Neural progenitor cell (in vitro differentiated cells): ENCODE measurements at regions not wholly inside any gene's neighbourhood (a gene's known extent, or its start where the extent isn't known, plus 50 kb on each side); places are given as distances from the start of the nearest gene placed in this dataset.

Source experiments
- CTCF ChIP-seq: fragments of 200-600 bp; sonication (generic); IDR thresholded peaks from 2 replicates; pipeline ENCODE4 v1.5.1; 2017; ENCODE audit warnings: antibody characterized with exemption, mild to moderate bottlenecking
- EZH2 ChIP-seq: fragments of 200-600 bp; sonication (generic); IDR thresholded peaks from 2 replicates; pipeline ENCODE4 v1.6.1; 2017; ENCODE audit warnings: antibody characterized with exemption, mild to moderate bottlenecking, moderate library complexity
- EZH2phosphoT487 ChIP-seq: fragments of 200-600 bp; sonication (generic); IDR thresholded peaks from 2 replicates; pipeline ENCODE4 v1.6.1; 2017; ENCODE audit warnings: antibody characterized with exemption

- no peak for TF ChIP-seq CTCF
- no peak for TF ChIP-seq EZH2
- TF ChIP-seq EZH2phosphoT487: no peak
Observed at GRCh38 chr7:12805518-12805928, 118.1 kb downstream of the ARL4A start.
